ENCODE measurements at regions not wholly inside any gene's neighbourhood (a gene's known extent, or its start where the extent isn't known, plus 50 kb on each side); places are given as distances from the start of the nearest gene placed in this dataset.

- intact Hi-C loops (cut with DNase I, micrococcal nuclease): no loop called here
- ATAC-seq (no peak), DNase-seq (no peak)
Measured at GRCh38 chr2:120550282-120550681, 185.4 kb upstream of the GLI2 start.

- DNase-seq: no peak
- intact Hi-C loops (cut with DNase I, micrococcal nuclease): no loop called here
- no peak for ATAC-seq
Measured at GRCh38 chr2:120550893-120551446, 184.7 kb upstream of the GLI2 start.

GRCh38 chr2:120551522-120551921 is 184.1 kb upstream of the GLI2 start:
- ATAC-seq: no peak
- intact Hi-C loops (cut with DNase I, micrococcal nuclease): no loop called here
- no peak for DNase-seq

GRCh38 chr2:120552079-120552478 is 183.6 kb upstream of the GLI2 start:
- ATAC-seq: no peak
- intact Hi-C loops (cut with DNase I, micrococcal nuclease): no loop called here
- no peak for DNase-seq

DNA sequence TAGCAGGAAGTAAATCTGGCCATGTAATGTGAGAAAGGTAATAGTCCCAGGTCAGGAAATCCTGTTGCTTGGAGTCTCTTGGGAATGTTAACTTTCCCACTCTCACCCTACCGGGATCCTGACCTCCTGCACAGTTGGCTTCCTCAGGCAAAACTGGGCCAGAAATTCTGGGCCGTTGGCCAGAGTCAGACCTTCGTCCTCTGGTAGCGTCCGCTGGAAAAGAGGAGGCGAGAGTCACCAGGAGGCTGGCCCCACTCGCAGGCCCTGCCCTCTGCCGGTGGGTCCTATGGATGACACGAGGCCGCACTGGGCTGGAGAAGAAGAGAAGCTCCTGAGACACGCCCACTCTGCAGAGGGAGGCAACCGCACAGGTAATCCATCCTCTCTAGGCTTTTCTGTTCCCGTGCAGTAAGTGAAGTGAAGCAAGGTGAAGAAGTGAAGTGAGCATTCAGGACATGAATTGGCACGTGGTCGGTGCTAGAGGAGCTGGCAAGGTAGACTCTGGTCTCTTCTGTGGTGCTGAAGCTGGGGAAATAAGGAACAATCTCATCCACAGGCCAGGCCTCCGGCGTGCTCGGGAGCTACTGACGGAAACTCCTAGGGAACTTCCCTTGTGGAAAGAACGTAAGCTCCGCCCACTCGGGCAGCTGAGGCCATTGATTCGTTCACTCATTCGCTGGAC is 182.7 kb upstream of the GLI2 start:
- peak; percentile 82 for DNase-seq
- peak; percentile 99 for ATAC-seq
- intact Hi-C loops (cut with DNase I, micrococcal nuclease): no loop called here

GRCh38 chr2:120554625-120555032 is 181.0 kb upstream of the GLI2 start:
- no peak for DNase-seq
- intact Hi-C loops (cut with DNase I, micrococcal nuclease): no loop called here

DNA sequence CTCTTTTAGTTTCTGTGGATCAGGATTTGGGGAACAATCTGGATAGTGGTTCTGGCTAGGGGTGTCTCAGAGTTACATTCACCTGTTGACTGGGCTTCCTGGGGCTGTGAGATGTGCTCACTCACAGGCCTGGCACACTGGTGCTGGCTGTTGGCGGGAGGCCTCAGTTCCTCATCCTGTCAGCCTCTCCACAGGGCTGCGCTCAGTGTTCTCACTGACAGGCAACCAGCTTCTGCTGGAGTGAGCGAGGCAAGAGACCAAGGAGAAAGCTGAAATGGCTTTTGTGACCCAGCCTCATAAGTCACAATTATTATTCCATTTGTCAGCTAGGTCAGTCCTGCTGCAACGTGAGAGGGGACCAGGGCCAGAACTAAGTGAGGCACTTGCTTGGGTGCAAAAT is 180.6 kb upstream of the GLI2 start:
- ATAC-seq (no peak), DNase-seq (no peak)
- intact Hi-C loops (cut with DNase I, micrococcal nuclease): no loop called here

More at GRCh38 chr2:120554625-120555032, 181.0 kb upstream of the GLI2 start:
- no peak for ATAC-seq

DNA sequence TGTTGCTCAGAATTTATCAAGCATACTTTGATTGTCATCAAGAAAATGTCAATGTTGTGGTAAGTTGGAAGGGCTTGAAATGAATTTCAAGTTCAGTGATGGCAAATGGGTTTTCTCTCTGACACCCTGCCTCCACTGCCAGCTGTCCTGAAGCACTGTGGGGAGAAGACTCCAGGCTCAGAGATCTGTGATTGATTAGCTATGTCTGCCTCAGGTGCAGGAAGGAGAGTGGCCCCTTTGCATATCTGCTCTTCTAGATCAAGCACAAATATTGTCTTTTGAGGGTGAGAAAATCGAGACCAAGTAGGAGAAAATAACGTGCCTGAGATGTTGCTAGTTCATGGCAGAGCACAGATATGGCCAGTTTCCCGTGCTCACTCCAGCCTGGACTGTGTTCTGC is 178.8 kb upstream of the GLI2 start:
- no peak for DNase-seq
- ATAC-seq: no peak
- intact Hi-C loops (cut with DNase I, micrococcal nuclease): no loop called here

DNA sequence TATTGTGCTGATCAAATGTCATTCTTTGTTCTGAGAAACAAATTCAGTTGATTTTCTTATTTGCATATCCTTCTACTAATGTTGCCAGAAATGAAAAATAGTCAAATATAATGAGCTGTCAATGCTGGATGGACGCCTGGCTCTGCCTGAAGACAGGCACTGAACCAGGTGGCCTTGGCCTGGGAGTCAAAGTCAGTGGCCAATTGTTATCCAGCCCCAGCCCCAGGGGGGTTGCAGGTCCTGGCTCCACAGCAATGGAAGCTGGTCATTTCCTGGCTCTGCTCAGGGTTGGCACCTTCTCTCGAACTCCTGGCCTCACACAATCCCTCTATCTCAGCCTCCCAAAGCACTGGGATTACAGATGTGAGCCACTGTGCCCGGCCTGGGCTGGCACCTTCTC is 176.8 kb upstream of the GLI2 start:
- no peak for ATAC-seq
- no peak for DNase-seq
- intact Hi-C loops (cut with DNase I, micrococcal nuclease): no loop called here

- ATAC-seq: no peak
- intact Hi-C loops (cut with DNase I, micrococcal nuclease): no loop called here
- DNase-seq: no peak
Measured at GRCh38 chr2:120559401-120559800, 176.3 kb upstream of the GLI2 start.

GRCh38 chr2:120560330-120560729 is 175.3 kb upstream of the GLI2 start:
- intact Hi-C loops (cut with DNase I, micrococcal nuclease): no loop called here
- no peak for DNase-seq
- no peak for ATAC-seq

DNA sequence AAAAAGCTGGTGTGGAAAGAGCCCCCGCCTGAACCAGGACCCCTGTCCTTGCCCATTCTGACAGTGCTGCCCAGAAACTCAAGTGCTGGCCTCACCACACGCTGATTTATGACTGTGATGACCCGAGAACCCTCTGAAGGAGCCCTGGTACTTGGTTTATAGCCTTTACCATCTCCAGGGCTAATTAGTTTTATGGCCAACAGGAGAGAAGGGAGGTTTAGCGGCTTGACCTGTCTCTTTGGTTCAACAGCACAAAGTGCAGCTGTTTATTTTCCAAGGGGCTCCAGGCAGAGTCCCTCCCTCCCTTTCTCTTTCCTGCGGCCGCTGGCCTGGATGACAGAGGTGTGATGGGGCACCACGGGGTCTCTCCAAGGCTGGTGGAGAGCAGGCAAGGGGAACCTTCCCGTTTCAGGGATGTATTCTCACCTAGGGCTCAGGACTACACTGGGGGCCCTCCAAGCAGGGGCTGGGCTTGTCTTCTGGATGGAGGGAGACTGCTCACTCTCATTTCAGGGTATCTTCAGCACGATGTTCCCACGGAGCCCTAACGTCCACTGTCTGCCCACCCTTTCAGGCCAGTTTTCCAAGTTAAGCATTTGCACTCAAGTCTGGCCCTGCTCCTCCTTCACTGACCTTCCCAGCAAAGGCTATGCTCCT is 174.2 kb upstream of the GLI2 start:
- no peak for DNase-seq
- no peak for ATAC-seq
- intact Hi-C loops (cut with DNase I, micrococcal nuclease): no loop called here

GRCh38 chr2:120562218-120563005 is 173.3 kb upstream of the GLI2 start:
- intact Hi-C loops (cut with DNase I, micrococcal nuclease): no loop called here

DNA sequence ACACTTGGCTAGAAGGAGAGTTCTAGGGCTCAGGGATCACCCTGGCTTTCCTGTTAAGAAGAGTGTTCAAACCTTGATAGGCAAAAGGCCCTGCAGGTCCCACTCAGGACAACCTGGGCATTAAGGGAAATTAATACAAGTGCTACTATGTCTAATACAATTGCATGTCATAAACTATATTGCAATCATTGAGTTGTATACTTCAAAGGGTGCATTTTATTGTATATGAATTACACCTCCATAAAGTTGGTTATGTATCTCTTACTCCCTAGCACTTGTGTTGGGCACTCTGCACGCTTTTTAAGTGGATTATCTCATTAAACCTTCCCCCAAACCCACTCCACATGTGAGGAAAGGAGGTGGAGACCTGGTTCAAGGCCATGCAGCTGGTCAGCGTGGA is 172.1 kb upstream of the GLI2 start:
- DNase-seq (no peak), ATAC-seq (peak; percentile 71)
- intact Hi-C loops (cut with DNase I, micrococcal nuclease): no loop called here

More at GRCh38 chr2:120562218-120563005, 173.3 kb upstream of the GLI2 start:
- no peak for DNase-seq
- peak; percentile 39 for ATAC-seq

DNA sequence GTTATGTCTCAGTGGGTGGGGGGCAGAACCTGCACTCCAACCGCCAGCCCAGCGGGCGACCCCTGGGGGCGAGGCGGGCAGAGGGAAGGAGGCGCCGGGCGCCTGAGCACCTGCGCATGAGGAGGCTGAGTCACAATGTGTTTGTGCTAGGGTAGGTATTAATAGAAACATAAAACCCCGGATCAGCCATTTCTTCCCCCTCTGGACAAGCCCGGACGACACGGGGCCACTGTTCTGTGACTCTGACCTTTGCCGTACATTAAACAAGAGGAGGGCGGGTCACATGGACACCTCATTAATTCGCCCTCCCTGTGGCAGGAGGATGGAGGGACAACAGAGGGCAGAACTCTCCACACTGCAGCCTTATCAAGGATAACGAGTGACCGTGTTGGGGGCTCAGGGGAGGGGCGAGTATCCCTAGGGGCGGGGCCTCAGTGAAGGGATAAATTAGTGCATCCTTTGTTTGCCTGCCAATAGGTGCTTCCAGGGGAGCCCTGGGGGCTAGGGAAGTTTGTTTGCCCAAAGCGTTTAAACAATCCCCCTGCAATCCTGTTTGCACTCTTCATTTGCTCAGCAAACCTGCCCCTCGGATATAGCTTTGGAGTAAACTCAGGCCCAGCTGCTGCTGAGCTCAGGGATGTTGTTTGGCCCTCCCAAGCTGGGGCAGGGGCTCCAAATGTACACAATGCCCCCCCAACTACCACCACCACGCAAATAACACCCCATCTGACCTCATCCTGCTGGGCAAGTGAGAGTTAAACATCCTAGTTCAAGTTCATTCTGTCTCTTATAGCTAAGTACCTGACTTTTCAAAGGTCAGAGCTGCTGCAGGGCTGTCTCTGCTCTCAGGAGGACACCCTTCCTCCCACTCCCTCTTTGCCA is 171.2 kb upstream of the GLI2 start:
- no peak for ATAC-seq
- intact Hi-C loops (cut with DNase I, micrococcal nuclease): no loop called here
- DNase-seq: no peak

GRCh38 chr2:120565095-120565460 is 170.6 kb upstream of the GLI2 start:
- no peak for ATAC-seq
- DNase-seq: no peak
- intact Hi-C loops (cut with DNase I, micrococcal nuclease): no loop called here

- ATAC-seq (no peak), DNase-seq (no peak)
- intact Hi-C loops (cut with DNase I, micrococcal nuclease): no loop called here
Measured at GRCh38 chr2:120565929-120566328, 169.7 kb upstream of the GLI2 start.

GRCh38 chr2:120566331-120567035 is 169.2 kb upstream of the GLI2 start:
- ATAC-seq: no peak
- intact Hi-C loops (cut with DNase I, micrococcal nuclease): no loop called here
- no peak for DNase-seq
